Skeletal muscle tissue (tissue), 3 donors: ENCODE measurements at regions not wholly inside any gene's neighbourhood (a gene's known extent, or its start where the extent isn't known, plus 50 kb on each side); places are given as distances from the start of the nearest gene placed in this dataset.
A peak's percentile ranks its signal among the peaks of the same experiment; 100 is the strongest.
"Not testable (repeated sequence)": the region's sequence is repeated elsewhere in the genome, so short reads cannot be mapped to it uniquely, and the experiment has no call there.

ENCODE experiments used
- H3K27ac ChIP-seq: one replicate; pipeline ENCODE4 v1.7.0; 2013; ENCODE audit warnings: mild to moderate bottlenecking, low read depth, low read length, inconsistent platforms
- H3K27me3 ChIP-seq, 3 donors: one replicate each; pipeline ENCODE4 v1.7.0; 2013; ENCODE audit warnings: low read length in 3 of 3; ENCODE audit not compliant: control insufficient read depth in 3 of 3, insufficient read depth in 3 of 3
- H3K36me3 ChIP-seq, 3 donors: one replicate each; pipeline ENCODE4 v1.7.0; 2013; ENCODE audit warnings: low read length in 3 of 3; ENCODE audit not compliant: control insufficient read depth in 3 of 3, insufficient read depth in 3 of 3
- H3K4me1 ChIP-seq, 3 donors: one replicate each; pipeline ENCODE4 v1.7.0; 2013; ENCODE audit warnings: low read length in 3 of 3, mild to moderate bottlenecking in 3 of 3; ENCODE audit not compliant: control insufficient read depth in 3 of 3, insufficient read depth in 3 of 3
- H3K4me3 ChIP-seq, 3 donors: one replicate each; pipeline ENCODE4 v1.7.0; 2013; ENCODE audit warnings: low read length in 3 of 3
- H3K9ac ChIP-seq, 3 donors: one replicate each; pipeline ENCODE4 v1.7.0; 2013; ENCODE audit warnings: low read length in 3 of 3, mild to moderate bottlenecking in 3 of 3, moderate library complexity in 2 of 3, low read depth in 1 of 3
- H3K9me3 ChIP-seq, 3 donors: one replicate each; pipeline ENCODE4 v1.7.0; 2013; ENCODE audit warnings: low read length in 3 of 3; ENCODE audit not compliant: control insufficient read depth in 3 of 3
- donor health status: Osteomylitis.

- Histone ChIP-seq H3K4me1 (peaks cover 0 to 9% (median 0%) of the 10 kb centered on the region in 3 donors), H3K36me3 (no peaks in the 10 kb centered on the region), H3K27me3 (no peaks in the 10 kb centered on the region), H3K4me3 (peak overlapping the region in 1 of 3 donors; percentile 22), H3K9ac (peak overlapping the region in 1 of 3 donors; percentile 36), H3K27ac (no peak overlapping the region), H3K9me3 (no peaks in the 10 kb centered on the region)
Observed at GRCh38 chr18:61635901-61636528, 256.8 kb downstream of the RNF152 start.

GRCh38 chr18:61628085-61628484, 264.7 kb downstream of the RNF152 start:
- no peak overlapping the region for H3K27ac ChIP-seq
- no peak overlapping the region for H3K4me3 ChIP-seq
- H3K27me3 ChIP-seq, result no peaks in the 10 kb centered on the region
- no peaks in the 10 kb centered on the region for H3K4me1 ChIP-seq
- no peaks in the 10 kb centered on the region for H3K9me3 ChIP-seq
- H3K9ac ChIP-seq, result no peak overlapping the region
- H3K36me3 ChIP-seq, result no peaks in the 10 kb centered on the region

- not testable (repeated sequence) for H3K9me3 ChIP-seq, H3K27me3 ChIP-seq, H3K27ac ChIP-seq, H3K4me3 ChIP-seq, H3K36me3 ChIP-seq, H3K4me1 ChIP-seq, H3K9ac ChIP-seq
Observed at GRCh38 chr18:61624631-61625030, 268.2 kb downstream of the RNF152 start.

GRCh38 chr18:61619783-61620182, 273.0 kb downstream of the RNF152 start:
- Histone ChIP-seq H3K27me3 (no peaks in the 10 kb centered on the region), H3K4me3 (no peak overlapping the region), H3K36me3 (no peaks in the 10 kb centered on the region), H3K4me1 (no peaks in the 10 kb centered on the region), H3K9ac (no peak overlapping the region), H3K27ac (no peak overlapping the region), H3K9me3 (no peaks in the 10 kb centered on the region)

GRCh38 chr18:61618816-61619215, 274.0 kb downstream of the RNF152 start:
- Histone ChIP-seq H3K4me3 (no peak overlapping the region), H3K9me3 (no peaks in the 10 kb centered on the region), H3K27ac (no peak overlapping the region), H3K9ac (no peak overlapping the region), H3K27me3 (no peaks in the 10 kb centered on the region), H3K36me3 (no peaks in the 10 kb centered on the region), H3K4me1 (no peaks in the 10 kb centered on the region)

- H3K27ac ChIP-seq, result no peak overlapping the region
- no peaks in the 10 kb centered on the region for H3K36me3 ChIP-seq
- no peak overlapping the region for H3K4me3 ChIP-seq
- H3K27me3 ChIP-seq, result no peaks in the 10 kb centered on the region
- no peak overlapping the region for H3K9ac ChIP-seq
- no peaks in the 10 kb centered on the region for H3K4me1 ChIP-seq
- no peaks in the 10 kb centered on the region for H3K9me3 ChIP-seq
Observed at GRCh38 chr18:61616111-61616610, 276.6 kb downstream of the RNF152 start.

- H3K36me3 ChIP-seq, result no peaks in the 10 kb centered on the region
- H3K27me3 ChIP-seq, result no peaks in the 10 kb centered on the region
- no peaks in the 10 kb centered on the region for H3K9me3 ChIP-seq
- no peak overlapping the region for H3K4me3 ChIP-seq
- no peak overlapping the region for H3K27ac ChIP-seq
- no peak overlapping the region for H3K9ac ChIP-seq
- no peaks in the 10 kb centered on the region for H3K4me1 ChIP-seq
Observed at GRCh38 chr18:61612517-61612916, 279.3 kb downstream of the CDH20 start.

GRCh38 chr18:61609131-61609530, 275.9 kb downstream of the CDH20 start:
- no peaks in the 10 kb centered on the region for H3K27me3 ChIP-seq
- no peak overlapping the region for H3K4me3 ChIP-seq
- H3K4me1 ChIP-seq, result peaks cover 9 to 12% (median 9%) of the 10 kb centered on the region in 3 donors
- no peaks in the 10 kb centered on the region for H3K9me3 ChIP-seq
- H3K27ac ChIP-seq, result no peak overlapping the region
- H3K36me3 ChIP-seq, result no peaks in the 10 kb centered on the region
- H3K9ac ChIP-seq, result no peak overlapping the region

GRCh38 chr18:61608316-61608715, 275.1 kb downstream of the CDH20 start:
- H3K4me1 ChIP-seq, result peaks cover 9 to 12% (median 9%) of the 10 kb centered on the region in 3 donors
- no peaks in the 10 kb centered on the region for H3K27me3 ChIP-seq
- H3K36me3 ChIP-seq, result no peaks in the 10 kb centered on the region
- H3K27ac ChIP-seq, result no peak overlapping the region
- H3K9me3 ChIP-seq, result no peaks in the 10 kb centered on the region
- H3K9ac ChIP-seq, result no peak overlapping the region
- H3K4me3 ChIP-seq, result no peak overlapping the region

GRCh38 chr18:61607867-61608266, 274.6 kb downstream of the CDH20 start:
- Histone ChIP-seq H3K27me3 (no peaks in the 10 kb centered on the region), H3K4me1 (peaks cover 9 to 12% (median 9%) of the 10 kb centered on the region in 3 donors), H3K36me3 (no peaks in the 10 kb centered on the region), H3K4me3 (no peak overlapping the region), H3K9ac (no peak overlapping the region), H3K9me3 (no peaks in the 10 kb centered on the region), H3K27ac (no peak overlapping the region)
